ENCODE measurements at regions not wholly inside any gene's neighbourhood (a gene's known extent, or its start where the extent isn't known, plus 50 kb on each side); places are given as distances from the start of the nearest gene placed in this dataset.

DNA sequence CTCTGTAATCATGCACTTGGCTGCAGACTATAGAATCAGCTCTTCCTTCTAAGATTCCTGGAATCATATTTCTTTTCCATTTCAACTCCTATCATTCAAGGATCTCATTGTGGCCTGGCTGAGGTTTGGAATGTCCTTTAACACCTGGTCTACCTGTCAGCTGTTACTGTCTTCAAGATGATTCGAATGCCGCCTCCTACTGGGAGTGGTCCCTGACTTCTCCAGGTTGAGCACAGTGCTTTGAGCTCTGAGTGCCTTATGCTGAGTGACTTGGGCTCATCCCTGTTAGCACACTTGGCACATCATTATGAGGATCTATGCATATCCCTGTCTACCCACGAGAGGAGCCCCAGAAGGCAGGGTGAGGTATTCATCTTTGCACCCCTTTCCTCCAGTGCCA lies 87.6 kb downstream of the MARCHF4 start:
- H2BK5ac ChIP-seq (ENCODE audit: insufficient read length, low read length): no peak overlapping the region
- Mint-ChIP-seq H3K27me3 (ENCODE audit: low read depth) (peaks cover 10% of the 10 kb centered on the region), H3K4me1 (peaks cover 52 to 65% of the 10 kb centered on the region in 2 experiments), H3K36me3 (ENCODE audit: insufficient read depth in 1 of 3, low read depth in 3 of 3) (no peaks in the 10 kb centered on the region), H3K27ac (no peak overlapping the region), H3K9me3 (no peaks in the 10 kb centered on the region), H3K4me3 (no peak overlapping the region)
- no peak overlapping the region for H3K56ac ChIP-seq (ENCODE audit: insufficient read length, low read depth, low read length)
- TF ChIP-seq, protein P1, sequence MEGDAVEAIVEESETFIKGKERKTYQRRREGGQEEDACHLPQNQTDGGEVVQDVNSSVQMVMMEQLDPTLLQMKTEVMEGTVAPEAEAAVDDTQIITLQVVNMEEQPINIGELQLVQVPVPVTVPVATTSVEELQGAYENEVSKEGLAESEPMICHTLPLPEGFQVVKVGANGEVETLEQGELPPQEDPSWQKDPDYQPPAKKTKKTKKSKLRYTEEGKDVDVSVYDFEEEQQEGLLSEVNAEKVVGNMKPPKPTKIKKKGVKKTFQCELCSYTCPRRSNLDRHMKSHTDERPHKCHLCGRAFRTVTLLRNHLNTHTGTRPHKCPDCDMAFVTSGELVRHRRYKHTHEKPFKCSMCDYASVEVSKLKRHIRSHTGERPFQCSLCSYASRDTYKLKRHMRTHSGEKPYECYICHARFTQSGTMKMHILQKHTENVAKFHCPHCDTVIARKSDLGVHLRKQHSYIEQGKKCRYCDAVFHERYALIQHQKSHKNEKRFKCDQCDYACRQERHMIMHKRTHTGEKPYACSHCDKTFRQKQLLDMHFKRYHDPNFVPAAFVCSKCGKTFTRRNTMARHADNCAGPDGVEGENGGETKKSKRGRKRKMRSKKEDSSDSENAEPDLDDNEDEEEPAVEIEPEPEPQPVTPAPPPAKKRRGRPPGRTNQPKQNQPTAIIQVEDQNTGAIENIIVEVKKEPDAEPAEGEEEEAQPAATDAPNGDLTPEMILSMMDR (conservative IDR thresholded peaks at IDR 0.05): no peak
- no peak overlapping the region for H2BK15ac ChIP-seq (ENCODE audit: low read depth, low read length)
- H3T11ph ChIP-seq (ENCODE audit: low read length): no peak overlapping the region
- no peak overlapping the region for H4K91ac ChIP-seq (ENCODE audit: insufficient read length, low read depth, low read length)
- peaks cover 17% of the 10 kb centered on the region; the same call in 1 of the 2 replicates for H3K4me1 ChIP-seq (ENCODE audit: insufficient read depth, low read length)
- H3K79me2 ChIP-seq (ENCODE audit: insufficient read depth, low read length): no peaks in the 10 kb centered on the region
- no peak overlapping the region for H3K18ac ChIP-seq (ENCODE audit: insufficient read length, low read depth, low read length)
- no peaks in the 10 kb centered on the region for H3K79me1 ChIP-seq (ENCODE audit: insufficient read depth, low read depth, low read length, poor library complexity, severe bottlenecking)
- no peak overlapping the region for H3K9ac ChIP-seq (ENCODE audit: extremely low read depth, insufficient read length, low read length)
- no peak overlapping the region for H3K27ac ChIP-seq (ENCODE audit: insufficient read length, low read depth, low read length)
- no peak overlapping the region for H2BK12ac ChIP-seq (ENCODE audit: insufficient read length, low read depth, low read length)
- no peaks in the 10 kb centered on the region for H3K27me3 ChIP-seq (ENCODE audit: insufficient read depth, low read length)
- H2BK120ac ChIP-seq (ENCODE audit: low read depth, low read length, poor library complexity, severe bottlenecking): no peak overlapping the region
- no peak overlapping the region for H4K5ac ChIP-seq (ENCODE audit: insufficient read length, low read depth, low read length)
- H3K4me2 ChIP-seq (ENCODE audit: insufficient read depth, insufficient read length, low read length): no peak overlapping the region
- H2BK20ac ChIP-seq (ENCODE audit: low read depth, low read length, poor library complexity, severe bottlenecking): no peak overlapping the region
- H3K4ac ChIP-seq (ENCODE audit: low read depth, low read length): no peak overlapping the region
- H2AFZ ChIP-seq (ENCODE audit: low read length): no peak overlapping the region
- H3K9me3 ChIP-seq (ENCODE audit: control insufficient read depth, low read depth, low read length): no peaks in the 10 kb centered on the region
- no peaks in the 10 kb centered on the region for H4K20me1 ChIP-seq (ENCODE audit: control insufficient read depth, insufficient read depth, insufficient read length)
- H3K14ac ChIP-seq (ENCODE audit: insufficient read depth, low read length): no peak overlapping the region
- H3K23ac ChIP-seq (ENCODE audit: insufficient read length, low read depth, low read length): no peak overlapping the region
- no peak for DNase-seq
- no peak overlapping the region for H2AK5ac ChIP-seq (ENCODE audit: insufficient read length, low read length)
- no peaks in the 10 kb centered on the region for H3K23me2 ChIP-seq (ENCODE audit: insufficient read length, low read depth, low read length, poor library complexity, severe bottlenecking)
- no peak overlapping the region for H4K8ac ChIP-seq (replicated peaks; ENCODE audit: insufficient read length, low read depth, low read length)
- no CpG with 5 or more reads among the region's 3 CpGs for WGBS (ENCODE audit: extremely low coverage, insufficient read length, low lambda C conversion rate)
